ENCODE measurements at regions not wholly inside any gene's neighbourhood (a gene's known extent, or its start where the extent isn't known, plus 50 kb on each side); places are given as distances from the start of the nearest gene placed in this dataset.

DNA sequence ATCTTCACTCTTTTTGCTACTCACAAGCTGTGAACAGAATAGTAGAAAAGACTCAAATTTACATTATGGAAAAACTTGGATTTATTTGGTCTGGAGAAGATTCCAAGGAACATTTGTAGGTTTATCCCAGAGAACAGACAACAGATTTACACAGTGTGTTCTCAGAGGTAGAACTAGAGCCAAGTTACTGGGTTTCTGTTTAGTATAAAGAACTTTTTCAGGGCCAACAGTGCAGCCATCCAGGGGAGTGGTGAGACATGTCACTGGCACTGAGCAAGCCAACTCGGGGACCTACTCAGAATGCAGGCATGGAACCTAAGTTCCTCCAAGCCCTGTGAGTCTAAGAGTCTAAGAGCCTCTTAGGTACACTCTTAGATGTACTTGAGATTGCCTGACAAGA, 142.6 kb downstream of the OMA1 start:
- Histone ChIP-seq H3K9ac (no peak overlapping the region), H3K4me3 (ENCODE audit: low read depth, low read length) (no peak overlapping the region), H3K4me2 (ENCODE audit: low read length) (no peak overlapping the region), H3K27ac (no peak overlapping the region), H2AFZ (no peak overlapping the region), H3K27me3 (ENCODE audit: control insufficient read depth, insufficient read depth, low read length) (no peaks in the 10 kb centered on the region), H3K79me2 (no peaks in the 10 kb centered on the region), H3K36me3 (ENCODE audit: control insufficient read depth, insufficient read depth, low read length) (no peaks in the 10 kb centered on the region), H3K9me3 (ENCODE audit: control insufficient read depth, low read length) (no peaks in the 10 kb centered on the region), H3K4me1 (no peaks in the 10 kb centered on the region)
- TF ChIP-seq, protein P1, sequence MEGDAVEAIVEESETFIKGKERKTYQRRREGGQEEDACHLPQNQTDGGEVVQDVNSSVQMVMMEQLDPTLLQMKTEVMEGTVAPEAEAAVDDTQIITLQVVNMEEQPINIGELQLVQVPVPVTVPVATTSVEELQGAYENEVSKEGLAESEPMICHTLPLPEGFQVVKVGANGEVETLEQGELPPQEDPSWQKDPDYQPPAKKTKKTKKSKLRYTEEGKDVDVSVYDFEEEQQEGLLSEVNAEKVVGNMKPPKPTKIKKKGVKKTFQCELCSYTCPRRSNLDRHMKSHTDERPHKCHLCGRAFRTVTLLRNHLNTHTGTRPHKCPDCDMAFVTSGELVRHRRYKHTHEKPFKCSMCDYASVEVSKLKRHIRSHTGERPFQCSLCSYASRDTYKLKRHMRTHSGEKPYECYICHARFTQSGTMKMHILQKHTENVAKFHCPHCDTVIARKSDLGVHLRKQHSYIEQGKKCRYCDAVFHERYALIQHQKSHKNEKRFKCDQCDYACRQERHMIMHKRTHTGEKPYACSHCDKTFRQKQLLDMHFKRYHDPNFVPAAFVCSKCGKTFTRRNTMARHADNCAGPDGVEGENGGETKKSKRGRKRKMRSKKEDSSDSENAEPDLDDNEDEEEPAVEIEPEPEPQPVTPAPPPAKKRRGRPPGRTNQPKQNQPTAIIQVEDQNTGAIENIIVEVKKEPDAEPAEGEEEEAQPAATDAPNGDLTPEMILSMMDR (IDR thresholded peaks at IDR 0.05), result no peak

DNA sequence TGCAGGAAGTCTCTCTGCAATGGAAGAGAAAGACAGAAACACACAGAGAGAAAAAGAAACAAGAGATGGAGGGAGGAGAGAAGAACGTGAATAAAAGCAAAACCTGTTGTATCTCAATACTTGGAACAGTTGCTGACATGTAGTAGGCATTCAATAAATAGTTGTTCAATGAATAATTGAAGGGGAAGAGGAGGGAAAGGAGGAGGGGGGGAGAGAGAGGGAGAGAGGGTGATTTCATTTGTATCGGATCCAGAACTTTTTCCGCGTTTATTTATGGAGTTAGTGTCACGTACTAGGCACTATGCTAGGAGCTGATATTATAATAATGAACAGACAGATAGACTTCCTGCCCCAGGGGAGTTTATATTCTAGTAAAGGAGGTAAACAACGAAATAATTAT, 144.1 kb downstream of the OMA1 start:
- Histone ChIP-seq H3K4me2 (ENCODE audit: low read length) (no peak overlapping the region), H3K36me3 (ENCODE audit: control insufficient read depth, insufficient read depth, low read length) (no peaks in the 10 kb centered on the region), H3K27ac (no peak overlapping the region), H3K79me2 (no peaks in the 10 kb centered on the region), H3K4me1 (no peaks in the 10 kb centered on the region), H3K9ac (no peak overlapping the region), H2AFZ (no peak overlapping the region), H3K27me3 (ENCODE audit: control insufficient read depth, insufficient read depth, low read length) (no peaks in the 10 kb centered on the region), H3K4me3 (ENCODE audit: low read depth, low read length) (no peak overlapping the region), H3K9me3 (ENCODE audit: control insufficient read depth, low read length) (no peaks in the 10 kb centered on the region)
- TF ChIP-seq, protein P1 (IDR thresholded peaks at IDR 0.05), result no peak

DNA sequence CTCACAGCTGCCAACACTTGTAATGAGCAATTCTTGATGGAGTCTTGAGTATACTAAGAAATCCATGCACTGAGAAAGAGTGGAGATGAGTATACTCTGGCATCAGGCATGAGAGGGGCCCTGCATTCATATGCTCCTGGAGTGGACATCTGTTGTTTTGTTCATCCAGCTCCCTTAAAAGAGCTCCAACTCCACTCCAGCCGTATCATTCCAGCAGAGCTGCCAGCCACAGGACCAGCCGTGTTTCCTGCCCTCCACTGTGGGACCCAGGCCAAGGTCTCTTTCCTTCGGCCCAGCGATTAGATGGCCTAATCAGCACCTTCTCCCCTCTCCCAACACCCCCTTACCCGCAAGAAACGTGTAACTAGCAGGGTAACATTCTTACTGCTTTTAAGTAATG, 144.5 kb downstream of the OMA1 start:
- Histone ChIP-seq H3K9ac (no peak overlapping the region), H3K27me3 (ENCODE audit: control insufficient read depth, insufficient read depth, low read length) (no peaks in the 10 kb centered on the region), H2AFZ (no peak overlapping the region), H3K4me2 (ENCODE audit: low read length) (no peak overlapping the region), H3K9me3 (ENCODE audit: control insufficient read depth, low read length) (no peaks in the 10 kb centered on the region), H3K4me3 (ENCODE audit: low read depth, low read length) (no peak overlapping the region), H3K27ac (no peak overlapping the region), H3K36me3 (ENCODE audit: control insufficient read depth, insufficient read depth, low read length) (no peaks in the 10 kb centered on the region), H3K4me1 (no peaks in the 10 kb centered on the region), H3K79me2 (no peaks in the 10 kb centered on the region)
- TF ChIP-seq, protein P1 (IDR thresholded peaks at IDR 0.05), result no peak

DNA sequence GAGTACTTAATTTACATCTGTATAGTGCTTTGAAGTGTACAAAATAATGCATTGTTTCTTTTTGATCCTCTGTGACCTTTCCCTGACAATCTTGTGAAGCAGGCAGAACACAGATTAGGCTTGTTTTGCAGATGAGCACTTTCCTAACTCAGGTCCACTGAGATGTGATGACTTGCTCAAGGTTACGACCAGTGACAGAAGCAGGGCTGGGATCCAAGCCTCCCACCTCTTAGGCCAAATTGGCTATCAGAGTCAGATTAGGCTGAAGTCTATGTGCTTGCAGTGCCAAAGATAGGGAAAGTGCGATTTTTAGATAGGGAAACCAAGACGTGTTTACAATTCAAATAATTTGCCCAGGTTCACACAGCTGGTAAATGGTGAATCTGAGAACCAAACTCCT, 147.3 kb downstream of the OMA1 start:
- H3K4me3 ChIP-seq (ENCODE audit: low read depth, low read length), result no peak overlapping the region
- H3K27ac ChIP-seq, result no peak overlapping the region
- H3K27me3 ChIP-seq (ENCODE audit: control insufficient read depth, insufficient read depth, low read length), result no peaks in the 10 kb centered on the region
- no peaks in the 10 kb centered on the region for H3K9me3 ChIP-seq (ENCODE audit: control insufficient read depth, low read length)
- TF ChIP-seq, protein P1 (IDR thresholded peaks at IDR 0.05), result no peak
- no peaks in the 10 kb centered on the region for H3K36me3 ChIP-seq (ENCODE audit: control insufficient read depth, insufficient read depth, low read length)
- H3K4me1 ChIP-seq, result no peaks in the 10 kb centered on the region
- H2AFZ ChIP-seq, result no peak overlapping the region
- H3K4me2 ChIP-seq (ENCODE audit: low read length), result no peak overlapping the region
- no peak overlapping the region for H3K9ac ChIP-seq
- no peaks in the 10 kb centered on the region for H3K79me2 ChIP-seq

DNA sequence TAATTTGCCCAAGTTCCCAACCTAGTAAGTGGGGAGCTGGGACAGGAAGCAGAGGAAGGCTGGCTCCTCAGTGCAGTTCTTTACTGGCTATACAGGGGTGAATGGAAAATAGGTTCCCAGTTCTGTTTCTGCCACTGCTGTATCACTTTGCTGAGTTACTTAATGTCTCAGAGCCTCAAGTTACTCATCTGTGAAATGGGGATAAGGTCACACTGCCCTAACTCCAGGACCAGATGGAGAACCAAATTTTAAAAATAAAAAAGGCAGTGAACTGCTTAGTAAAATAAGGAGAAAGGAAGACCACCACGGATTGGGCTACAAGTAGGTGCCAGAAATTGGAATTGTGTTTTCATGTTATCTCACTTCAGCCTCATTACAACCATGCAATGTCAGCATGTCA, 147.8 kb downstream of the OMA1 start:
- no peak overlapping the region for H3K4me2 ChIP-seq (ENCODE audit: low read length)
- H3K36me3 ChIP-seq (ENCODE audit: control insufficient read depth, insufficient read depth, low read length), result no peaks in the 10 kb centered on the region
- TF ChIP-seq, protein P1 (IDR thresholded peaks at IDR 0.05), result no peak
- no peak overlapping the region for H3K9ac ChIP-seq
- no peaks in the 10 kb centered on the region for H3K79me2 ChIP-seq
- H3K27me3 ChIP-seq (ENCODE audit: control insufficient read depth, insufficient read depth, low read length), result no peaks in the 10 kb centered on the region
- H3K9me3 ChIP-seq (ENCODE audit: control insufficient read depth, low read length), result no peaks in the 10 kb centered on the region
- H3K4me3 ChIP-seq (ENCODE audit: low read depth, low read length), result no peak overlapping the region
- H3K27ac ChIP-seq, result no peak overlapping the region
- no peaks in the 10 kb centered on the region for H3K4me1 ChIP-seq
- no peak overlapping the region for H2AFZ ChIP-seq

Measured in parathyroid adenoma (tissue), 2 donors.